ENCODE measurements at regions not wholly inside any gene's neighbourhood (a gene's known extent, or its start where the extent isn't known, plus 50 kb on each side); places are given as distances from the start of the nearest gene placed in this dataset.

GRCh38 chr18:71798986-71799673 is 745.0 kb downstream of the CBLN2 start:
- Mint-ChIP-seq H3K36me3 (no peaks in the 10 kb centered on the region), H3K4me1 (no peaks in the 10 kb centered on the region), H3K27ac (no peak overlapping the region), H3K4me3 (no peak overlapping the region), H3K9me3 (peaks cover 21% of the 10 kb centered on the region)
- ATAC-seq (no peak), DNase-seq (ENCODE audit: low spot score in 2 of 2) (no peak)

GRCh38 chr18:71797554-71797953 is 746.6 kb downstream of the CBLN2 start:
- Mint-ChIP-seq H3K9me3 (peaks cover 15% of the 10 kb centered on the region), H3K4me1 (no peaks in the 10 kb centered on the region), H3K36me3 (no peaks in the 10 kb centered on the region), H3K27ac (no peak overlapping the region), H3K4me3 (no peak overlapping the region)
- no peak for DNase-seq (ENCODE audit: low spot score in 2 of 2)
- ATAC-seq, result no peak

- Mint-ChIP-seq H3K36me3 (no peaks in the 10 kb centered on the region), H3K4me1 (no peaks in the 10 kb centered on the region), H3K4me3 (no peak overlapping the region), H3K9me3 (peaks cover 7% of the 10 kb centered on the region), H3K27ac (no peak overlapping the region)
- ATAC-seq (no peak), DNase-seq (ENCODE audit: low spot score in 2 of 2) (no peak)
Measured at GRCh38 chr18:71784777-71785176, 759.4 kb downstream of the CBLN2 start.

DNA sequence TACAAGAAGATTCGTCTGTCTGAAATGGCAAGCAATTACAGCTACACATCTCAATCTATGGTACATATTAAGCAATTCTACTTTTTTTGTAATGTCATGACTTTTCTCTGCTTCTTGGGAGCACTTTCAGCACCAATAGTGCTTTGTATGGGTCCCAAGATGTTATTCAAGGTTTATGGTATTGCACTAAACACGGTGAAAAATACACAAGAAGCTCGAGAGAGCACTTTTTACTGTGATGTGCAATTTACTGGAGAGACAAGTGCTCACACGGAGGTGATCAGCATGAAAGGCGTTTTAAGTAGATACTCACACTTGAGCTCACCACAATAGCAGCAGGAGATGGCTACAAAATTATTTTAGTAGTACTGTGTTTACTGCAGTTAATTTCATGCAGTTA is 783.6 kb downstream of the CBLN2 start:
- no peak overlapping the region for H3K27ac Mint-ChIP-seq
- ATAC-seq, result no peak
- DNase-seq (ENCODE audit: low spot score in 2 of 2), result no peak
- H3K4me1 Mint-ChIP-seq, result no peaks in the 10 kb centered on the region
- no peaks in the 10 kb centered on the region for H3K36me3 Mint-ChIP-seq
- H3K4me3 Mint-ChIP-seq, result no peak overlapping the region
- peaks cover 10% of the 10 kb centered on the region for H3K9me3 Mint-ChIP-seq

GRCh38 chr18:71754246-71754645 is 789.9 kb downstream of the CBLN2 start:
- Mint-ChIP-seq H3K9me3 (peaks cover 9% of the 10 kb centered on the region), H3K27ac (no peak overlapping the region), H3K4me3 (no peak overlapping the region), H3K4me1 (no peaks in the 10 kb centered on the region), H3K36me3 (no peaks in the 10 kb centered on the region)
- no peak for DNase-seq (ENCODE audit: low spot score in 2 of 2)
- ATAC-seq, result no peak

DNA sequence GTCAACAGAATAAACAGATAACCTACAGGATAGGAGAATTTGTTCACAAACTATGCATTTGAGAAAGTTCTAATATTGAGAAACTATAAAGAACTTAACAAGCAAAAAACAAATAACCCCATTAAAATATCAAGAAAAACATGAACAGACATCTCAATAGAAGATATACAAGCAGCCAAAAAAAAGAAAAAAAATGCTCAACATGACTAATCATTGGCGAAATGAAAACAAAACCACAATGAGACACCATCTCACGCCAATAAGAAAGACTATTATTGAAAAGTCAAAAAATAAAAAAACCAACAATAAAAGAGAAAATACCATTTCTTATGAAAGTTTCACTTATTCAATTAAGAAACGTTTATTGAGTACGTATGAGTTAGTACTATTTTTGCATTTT is 800.5 kb downstream of the CBLN2 start:
- ATAC-seq, result no peak
- Mint-ChIP-seq H3K9me3 (peaks cover 22% of the 10 kb centered on the region), H3K27ac (no peak overlapping the region)

GRCh38 chr18:71729611-71730010 is 814.5 kb downstream of the CBLN2 start:
- H3K9me3 Mint-ChIP-seq, result peaks cover 22% of the 10 kb centered on the region
- no peak overlapping the region for H3K4me3 Mint-ChIP-seq
- H3K4me1 Mint-ChIP-seq, result no peaks in the 10 kb centered on the region
- no peak for DNase-seq (ENCODE audit: low spot score in 2 of 2)
- no peaks in the 10 kb centered on the region for H3K36me3 Mint-ChIP-seq
- H3K27ac Mint-ChIP-seq, result no peak overlapping the region
- ATAC-seq, result no peak

More for the DNA sequence above, 800.5 kb downstream of the CBLN2 start:
- Mint-ChIP-seq H3K4me3 (no peak overlapping the region), H3K36me3 (no peaks in the 10 kb centered on the region), H3K4me1 (no peaks in the 10 kb centered on the region)
- no peak for DNase-seq (ENCODE audit: low spot score in 2 of 2)

DNA sequence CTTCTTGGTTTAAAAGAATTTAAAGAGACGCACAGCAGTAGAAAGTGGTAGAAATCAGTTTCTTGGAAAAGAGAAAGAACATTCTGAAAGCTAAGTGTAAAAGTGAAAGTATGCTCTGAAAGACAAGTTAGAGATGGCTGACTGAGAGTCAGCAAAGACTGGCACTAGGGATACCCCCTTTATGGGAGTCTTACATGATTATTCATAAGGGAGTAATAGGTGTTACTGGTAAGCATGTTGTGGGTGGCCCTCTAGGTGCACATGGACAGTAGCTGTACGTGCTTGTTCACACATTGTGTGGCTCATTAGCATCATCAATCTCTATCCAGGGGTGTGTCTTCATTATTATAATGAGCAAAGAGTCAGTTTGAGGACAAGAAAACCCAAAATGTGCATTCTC is 816.2 kb downstream of the CBLN2 start:
- Mint-ChIP-seq H3K4me1 (no peaks in the 10 kb centered on the region), H3K36me3 (no peaks in the 10 kb centered on the region), H3K4me3 (no peak overlapping the region), H3K9me3 (peaks cover 18% of the 10 kb centered on the region), H3K27ac (no peak overlapping the region)
- DNase-seq (ENCODE audit: low spot score in 2 of 2), result no peak
- no peak for ATAC-seq

DNA sequence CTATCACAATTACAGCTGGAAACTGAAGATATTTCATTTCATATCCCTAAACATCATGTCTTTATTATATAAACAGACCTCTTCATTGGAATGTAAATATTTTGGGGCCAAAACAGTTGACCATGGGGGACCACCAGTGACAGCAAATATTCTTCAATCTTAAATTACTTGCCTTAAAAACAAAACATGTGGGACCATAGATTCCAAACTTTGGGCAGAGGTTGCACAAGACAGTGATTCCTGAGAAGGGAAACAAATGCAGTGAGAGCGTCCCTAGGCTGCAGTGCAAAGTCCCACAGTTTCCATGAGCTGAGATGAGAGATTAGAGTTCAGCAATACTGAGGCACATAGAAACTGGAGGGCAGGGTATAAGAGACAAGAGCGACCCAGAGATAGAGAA is 818.9 kb downstream of the CBLN2 start:
- no peak for DNase-seq (ENCODE audit: low spot score in 2 of 2)

DNA sequence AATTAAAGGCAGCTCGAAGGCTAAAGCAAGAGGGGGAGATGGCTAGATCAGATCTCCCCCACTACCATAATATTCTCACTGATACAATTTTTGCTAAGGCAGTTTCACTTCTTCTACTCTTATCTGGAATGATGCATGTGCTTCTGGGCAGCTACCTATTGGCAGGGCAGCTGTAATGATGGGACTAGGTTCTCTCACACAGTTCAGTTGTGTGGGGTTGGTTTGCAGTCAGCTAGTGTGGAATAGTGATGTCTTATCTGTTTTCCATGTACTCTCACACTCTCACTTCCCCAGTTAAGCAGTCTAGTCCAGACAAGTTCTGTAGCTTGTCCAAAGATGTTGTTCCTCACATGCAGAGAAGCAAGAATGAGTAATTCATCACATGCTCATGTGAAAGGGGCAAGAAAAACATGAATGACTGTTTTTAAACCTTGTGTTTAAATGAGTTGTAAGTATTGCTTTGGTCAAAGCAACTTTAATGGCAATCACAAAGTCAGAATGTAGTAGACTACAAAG is 836.1 kb downstream of the CBLN2 start:
- Mint-ChIP-seq H3K36me3 (no peaks in the 10 kb centered on the region), H3K4me1 (no peaks in the 10 kb centered on the region), H3K4me3 (no peak overlapping the region), H3K9me3 (peaks cover 17% of the 10 kb centered on the region), H3K27ac (no peak overlapping the region)
- no peak for ATAC-seq
- DNase-seq (ENCODE audit: low spot score in 2 of 2), result no peak

More for the DNA sequence above, 818.9 kb downstream of the CBLN2 start:
- no peak overlapping the region for H3K27ac Mint-ChIP-seq
- H3K36me3 Mint-ChIP-seq, result no peaks in the 10 kb centered on the region
- H3K4me3 Mint-ChIP-seq, result no peak overlapping the region
- no peaks in the 10 kb centered on the region for H3K4me1 Mint-ChIP-seq
- no peak for ATAC-seq
- H3K9me3 Mint-ChIP-seq, result peaks cover 20% of the 10 kb centered on the region

DNA sequence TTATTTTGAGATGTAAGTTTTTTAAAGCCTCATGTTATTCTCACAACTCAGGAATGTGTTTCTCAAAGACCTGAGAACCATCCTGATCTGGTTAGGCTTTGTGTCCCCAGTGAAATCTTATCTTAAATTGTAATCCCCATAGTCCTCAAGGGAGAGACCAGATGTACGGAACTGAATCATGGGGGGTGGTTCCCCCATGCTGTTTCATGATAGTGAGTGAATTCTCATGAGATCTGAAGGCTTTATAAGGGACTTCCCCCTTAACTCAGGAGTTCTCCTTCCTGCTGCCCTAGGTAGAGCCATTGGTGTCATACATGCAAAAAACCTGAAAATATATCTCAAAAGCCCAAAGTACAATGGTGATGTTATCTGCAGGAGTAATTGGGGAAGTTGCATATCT is 836.7 kb downstream of the CBLN2 start:
- H3K36me3 Mint-ChIP-seq, result no peaks in the 10 kb centered on the region
- H3K9me3 Mint-ChIP-seq, result peaks cover 18% of the 10 kb centered on the region
- H3K27ac Mint-ChIP-seq, result no peak overlapping the region
- H3K4me3 Mint-ChIP-seq, result no peak overlapping the region
- ATAC-seq (no peak), DNase-seq (ENCODE audit: low spot score in 2 of 2) (no peak)
- no peaks in the 10 kb centered on the region for H3K4me1 Mint-ChIP-seq

- Mint-ChIP-seq H3K36me3 (no peaks in the 10 kb centered on the region), H3K4me3 (no peak overlapping the region), H3K27ac (no peak overlapping the region), H3K9me3 (peaks cover 20% of the 10 kb centered on the region), H3K4me1 (no peaks in the 10 kb centered on the region)
- ATAC-seq (no peak), DNase-seq (ENCODE audit: low spot score in 2 of 2) (no peak)
Measured at GRCh38 chr18:71689416-71690160, 854.6 kb downstream of the CBLN2 start.

DNA sequence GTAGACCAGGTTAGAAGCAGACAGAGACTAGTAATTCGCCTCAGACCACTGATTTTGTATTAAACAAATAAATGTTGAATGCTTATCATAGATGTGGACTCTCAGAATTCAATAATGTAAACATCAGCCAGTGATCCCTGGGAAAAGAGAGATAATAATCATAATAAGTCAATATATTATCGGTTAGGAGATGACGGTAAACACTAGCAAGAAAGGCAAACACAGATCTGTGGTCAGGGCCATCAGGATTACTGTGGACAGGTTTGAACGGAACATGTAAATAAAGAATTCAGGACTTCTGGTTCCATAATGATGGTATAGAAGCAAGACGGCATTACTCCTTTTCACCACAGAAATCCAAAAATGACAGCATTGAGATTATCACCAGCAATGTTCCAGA is 861.6 kb downstream of the CBLN2 start:
- DNase-seq (ENCODE audit: low spot score in 2 of 2), result no peak
- no peak for ATAC-seq
- Mint-ChIP-seq H3K4me3 (no peak overlapping the region), H3K27ac (no peak overlapping the region), H3K9me3 (peaks cover 24% of the 10 kb centered on the region), H3K4me1 (no peaks in the 10 kb centered on the region), H3K36me3 (no peaks in the 10 kb centered on the region)

DNA sequence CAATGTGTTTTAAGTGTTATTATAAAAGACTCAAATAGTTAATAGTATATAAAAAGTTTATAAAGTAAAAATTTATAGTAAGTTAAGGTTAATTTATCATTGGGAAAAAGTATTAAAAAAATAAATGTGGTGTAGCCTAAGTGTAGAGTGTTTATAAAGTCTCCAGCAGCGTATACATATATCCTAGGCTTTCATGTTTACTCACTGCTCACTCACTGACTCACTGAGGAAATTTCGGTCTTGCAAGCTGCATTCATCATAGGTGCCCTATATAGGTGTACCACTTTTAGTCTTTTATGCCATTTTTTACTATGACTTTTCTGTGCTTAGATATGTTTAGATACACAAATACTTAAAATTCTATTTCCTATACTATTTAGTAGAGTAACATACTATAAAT is 866.0 kb downstream of the CBLN2 start:
- H3K4me1 Mint-ChIP-seq, result no peaks in the 10 kb centered on the region
- H3K4me3 Mint-ChIP-seq, result no peak overlapping the region

GRCh38 chr18:71673954-71674353 is 870.2 kb downstream of the CBLN2 start:
- no peaks in the 10 kb centered on the region for H3K36me3 Mint-ChIP-seq
- H3K27ac Mint-ChIP-seq, result no peak overlapping the region
- peaks cover 2% of the 10 kb centered on the region for H3K9me3 Mint-ChIP-seq
- DNase-seq (ENCODE audit: low spot score in 2 of 2) (no peak), ATAC-seq (peak; percentile 8)
- no peak overlapping the region for H3K4me3 Mint-ChIP-seq
- no peaks in the 10 kb centered on the region for H3K4me1 Mint-ChIP-seq

More for the DNA sequence above, 866.0 kb downstream of the CBLN2 start:
- Mint-ChIP-seq H3K27ac (no peak overlapping the region), H3K9me3 (peaks cover 11% of the 10 kb centered on the region), H3K36me3 (no peaks in the 10 kb centered on the region)
- ATAC-seq, result no peak
- no peak for DNase-seq (ENCODE audit: low spot score in 2 of 2)

DNA sequence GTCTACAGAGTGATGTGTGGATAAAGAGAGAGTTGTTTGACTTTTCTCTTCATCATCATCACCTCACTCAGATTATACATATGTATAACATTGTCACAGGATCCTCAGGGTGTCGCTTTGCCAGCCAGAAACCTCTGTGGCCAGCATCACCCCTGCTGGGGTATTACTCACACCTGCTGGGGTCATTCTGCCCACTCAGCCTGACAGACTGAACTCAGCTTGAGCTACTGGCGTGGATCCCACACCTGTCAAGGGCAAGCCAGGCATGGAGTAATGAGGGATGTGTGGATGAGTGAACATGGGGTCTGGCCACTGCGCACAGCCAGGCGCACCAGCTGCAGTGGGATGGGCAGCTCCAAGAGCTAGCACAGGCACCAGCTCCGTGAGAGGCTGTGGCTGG is 870.6 kb downstream of the CBLN2 start:
- no peak overlapping the region for H3K4me3 Mint-ChIP-seq
- DNase-seq (ENCODE audit: low spot score in 2 of 2) (no peak), ATAC-seq (peak; percentile 28)
- H3K27ac Mint-ChIP-seq, result no peak overlapping the region
- no peaks in the 10 kb centered on the region for H3K36me3 Mint-ChIP-seq
- H3K4me1 Mint-ChIP-seq, result no peaks in the 10 kb centered on the region
- peaks cover 3% of the 10 kb centered on the region for H3K9me3 Mint-ChIP-seq
